Left lung (tissue), 4 donors: ENCODE measurements at regions not wholly inside any gene's neighbourhood (a gene's known extent, or its start where the extent isn't known, plus 50 kb on each side); places are given as distances from the start of the nearest gene placed in this dataset.

ENCODE experiments used
- ATAC-seq: fragments of 200-7000 bp; cut with Tn5 transposase; one replicate; pipeline ENCODE4 v1.9.1; 2020; ENCODE audit warnings: moderate library complexity
- DNase-seq, 4 donors: peaks; one replicate each; pipeline ENCODE4 v3.0.0-alpha.2; 2013 to 2020
- H3K27ac ChIP-seq, 2 donors: fragments of 200-600 bp; sonication (generic) in 1 of 2; one replicate each; pipeline versions ENCODE4 v1.5.0 to v1.8.0; 2020 to 2021
- H3K27me3 ChIP-seq, 2 donors: fragments of 200-600 bp; sonication (generic) in 1 of 2; one replicate each; pipeline versions ENCODE4 v1.5.0 to v1.8.0; 2020 to 2021
- H3K36me3 ChIP-seq, 2 donors: fragments of 200-600 bp; sonication (generic) in 1 of 2; one replicate each; pipeline versions ENCODE4 v1.5.0 to v1.8.0; 2020 to 2021
- H3K4me1 ChIP-seq, 2 donors: fragments of 200-600 bp; one replicate each; pipeline ENCODE4 v1.8.0; 2021
- H3K4me3 ChIP-seq, 2 donors: fragments of 200-600 bp; sonication (generic) in 1 of 2; one replicate each; pipeline versions ENCODE4 v1.5.0 to v1.8.0; 2020 to 2021; ENCODE audit warnings: mild to moderate bottlenecking in 1 of 2
- H3K9me3 ChIP-seq, 2 donors: fragments of 200-600 bp; sonication (generic) in 1 of 2; one replicate each; pipeline versions ENCODE4 v1.5.0 to v1.8.0; 2020 to 2021
- CTCF ChIP-seq, 2 donors: fragments of 200-600 bp; sonication (generic) in 1 of 2; IDR thresholded peaks; one replicate each; pipeline versions ENCODE4 v1.5.0 to v1.8.0; 2021; ENCODE audit warnings: antibody characterized with exemption in 2 of 2
- intact Hi-C, 2 donors: fragments of 100-400 bp; cut with DNase I; formaldehyde crosslinking; loops; one replicate each; pipeline versions ENCODE4 v1.11.2 to v1.14.2; 2022
- donor health status: DM: no; HTN: yes; CAD: no.
- donor health status: DM: no; HTN: no; CAD: no.

GRCh38 chr20:24806705-24807676, 142.1 kb upstream of the CST7 start:
- no peak for ATAC-seq
- intact Hi-C loops = no loop called here

GRCh38 chr20:24808616-24809015, 140.5 kb upstream of the CST7 start:
- H3K27ac ChIP-seq = no peak overlapping the region
- no peak for ATAC-seq
- no peaks in the 10 kb centered on the region for H3K4me1 ChIP-seq
- H3K27me3 ChIP-seq = peaks cover 0 to 6% of the 10 kb centered on the region in 2 donors
- TF ChIP-seq CTCF (IDR thresholded peaks at IDR 0.05) = no peak
- H3K9me3 ChIP-seq = no peaks in the 10 kb centered on the region
- no peak overlapping the region for H3K4me3 ChIP-seq
- intact Hi-C loops = no loop called here
- H3K36me3 ChIP-seq = no peaks in the 10 kb centered on the region
- DNase-seq = no peak

More at GRCh38 chr20:24806705-24807676, 142.1 kb upstream of the CST7 start:
- Histone ChIP-seq H3K36me3 (no peaks in the 10 kb centered on the region), H3K4me1 (no peaks in the 10 kb centered on the region), H3K9me3 (no peaks in the 10 kb centered on the region), H3K4me3 (no peak overlapping the region), H3K27ac (no peak overlapping the region), H3K27me3 (peaks cover 0 to under 1% of the 10 kb centered on the region in 2 donors)
- no peak for TF ChIP-seq CTCF (IDR thresholded peaks at IDR 0.05)
- peak in 1 of 4 donors; percentile 62 for DNase-seq

GRCh38 chr20:24809606-24810005, 139.5 kb upstream of the CST7 start:
- no peak for ATAC-seq
- H3K4me1 ChIP-seq = no peaks in the 10 kb centered on the region
- no peak overlapping the region for H3K27ac ChIP-seq
- H3K36me3 ChIP-seq = no peaks in the 10 kb centered on the region
- no peak for DNase-seq
- TF ChIP-seq CTCF (IDR thresholded peaks at IDR 0.05) = no peak
- no peaks in the 10 kb centered on the region for H3K9me3 ChIP-seq
- intact Hi-C loops = no loop called here
- peaks cover 0 to 6% of the 10 kb centered on the region in 2 donors for H3K27me3 ChIP-seq
- no peak overlapping the region for H3K4me3 ChIP-seq

GRCh38 chr20:24810676-24811407, 138.2 kb upstream of the CST7 start:
- intact Hi-C loops = no loop called here
- H3K4me3 ChIP-seq = no peak overlapping the region
- ATAC-seq (no peak), DNase-seq (no peak)
- H3K36me3 ChIP-seq = no peaks in the 10 kb centered on the region
- peaks cover 0 to 6% of the 10 kb centered on the region in 2 donors for H3K27me3 ChIP-seq
- no peak for TF ChIP-seq CTCF (IDR thresholded peaks at IDR 0.05)
- no peaks in the 10 kb centered on the region for H3K4me1 ChIP-seq
- H3K9me3 ChIP-seq = no peaks in the 10 kb centered on the region
- no peak overlapping the region for H3K27ac ChIP-seq

GRCh38 chr20:24812373-24812772, 136.7 kb upstream of the CST7 start:
- DNase-seq (no peak), ATAC-seq (no peak)
- no peak for TF ChIP-seq CTCF (IDR thresholded peaks at IDR 0.05)
- no peak overlapping the region for H3K27ac ChIP-seq
- no peak overlapping the region for H3K4me3 ChIP-seq
- no peaks in the 10 kb centered on the region for H3K36me3 ChIP-seq
- H3K27me3 ChIP-seq = peaks cover 0 to 6% of the 10 kb centered on the region in 2 donors
- no peaks in the 10 kb centered on the region for H3K4me1 ChIP-seq
- intact Hi-C loops = no loop called here
- H3K9me3 ChIP-seq = no peaks in the 10 kb centered on the region
